Trophoblast cell (in vitro differentiated cells and primary cell): ENCODE measurements at regions not wholly inside any gene's neighbourhood (a gene's known extent, or its start where the extent isn't known, plus 50 kb on each side); places are given as distances from the start of the nearest gene placed in this dataset.

Experiments
- DNase-seq, 2 donors: peaks; one replicate each; pipeline ENCODE4 v3.0.0-alpha.2; 2016
- H2AFZ ChIP-seq: 2 replicates; pipeline ENCODE4 v1.6.1; 2013; ENCODE audit warnings: low read length, moderate library complexity, mild to moderate bottlenecking; ENCODE audit not compliant: insufficient read depth, poor library complexity
- H2AK5ac ChIP-seq: 2 replicates; pipeline ENCODE4 v1.6.1; 2013; ENCODE audit warnings: mild to moderate bottlenecking, low read length
- H2BK120ac ChIP-seq: 2 replicates; pipeline ENCODE4 v1.6.1; 2013; ENCODE audit warnings: low read length, mild to moderate bottlenecking, moderate library complexity; ENCODE audit not compliant: insufficient read depth, poor library complexity
- H2BK12ac ChIP-seq: 2 replicates; pipeline ENCODE4 v1.6.1; 2013; ENCODE audit warnings: mild to moderate bottlenecking, low read length, moderate library complexity
- H2BK5ac ChIP-seq: 2 replicates; pipeline ENCODE4 v1.6.1; 2013; ENCODE audit warnings: low read length, low read depth, moderate library complexity, mild to moderate bottlenecking; ENCODE audit not compliant: poor library complexity
- H3K14ac ChIP-seq: 2 replicates; pipeline ENCODE4 v1.6.1; 2013; ENCODE audit warnings: mild to moderate bottlenecking, low read length
- H3K18ac ChIP-seq: 2 replicates; pipeline ENCODE4 v1.6.1; 2013; ENCODE audit warnings: mild to moderate bottlenecking, low read length
- H3K23ac ChIP-seq: 2 replicates; pipeline ENCODE4 v1.6.1; 2013; ENCODE audit warnings: low read length
- H3K27ac ChIP-seq: 2 replicates; pipeline ENCODE4 v1.5.1; 2013; ENCODE audit warnings: low read depth, mild to moderate bottlenecking, inconsistent platforms, low read length, moderate library complexity
- H3K27me3 ChIP-seq: 2 replicates; pipeline ENCODE4 v1.6.1; 2013; ENCODE audit warnings: inconsistent platforms, mild to moderate bottlenecking, low read length, moderate library complexity; ENCODE audit not compliant: insufficient read depth
- H3K36me3 ChIP-seq, 2 experiments: 1 replicate in 1 of 2; 2 replicates in 1 of 2; pipeline ENCODE4 v1.6.1; 2013; ENCODE audit warnings: low read length in 2 of 2, mild to moderate bottlenecking in 2 of 2, moderate library complexity in 1 of 2; ENCODE audit not compliant: insufficient read depth in 2 of 2, control insufficient read depth in 1 of 2
- H3K4ac ChIP-seq: 2 replicates; pipeline ENCODE4 v1.6.1; 2013; ENCODE audit warnings: low read depth, mild to moderate bottlenecking, low read length, moderate library complexity
- H3K4me1 ChIP-seq, 2 experiments: 1 replicate in 1 of 2; 2 replicates in 1 of 2; pipeline ENCODE4 v1.6.1; 2013; ENCODE audit warnings: low read length in 2 of 2, mild to moderate bottlenecking in 2 of 2, moderate library complexity in 1 of 2; ENCODE audit not compliant: insufficient read depth in 2 of 2, control insufficient read depth in 1 of 2
- H3K4me2 ChIP-seq: 2 replicates; pipeline ENCODE4 v1.6.1; 2013; ENCODE audit warnings: inconsistent platforms, mild to moderate bottlenecking, low read length, moderate library complexity
- H3K4me3 ChIP-seq: 2 replicates; pipeline ENCODE4 v1.5.1; 2013; ENCODE audit warnings: mild to moderate bottlenecking, low read depth, low read length, inconsistent platforms
- H3K79me1 ChIP-seq: one replicate; pipeline ENCODE4 v1.6.1; 2013; ENCODE audit warnings: low read length
- H3K79me2 ChIP-seq: 2 replicates; pipeline ENCODE4 v1.6.1; 2013; ENCODE audit warnings: low read length, mild to moderate bottlenecking; ENCODE audit not compliant: control insufficient read depth, insufficient read depth, poor library complexity
- H3K9ac ChIP-seq: 2 replicates; pipeline ENCODE4 v1.6.1; 2013; ENCODE audit warnings: mild to moderate bottlenecking, low read length
- H3K9me3 ChIP-seq: 2 replicates; pipeline ENCODE4 v1.6.1; 2013; ENCODE audit warnings: low read depth, mild to moderate bottlenecking, control low read depth, inconsistent platforms, low read length; ENCODE audit not compliant: insufficient read depth
- H4K12ac ChIP-seq: 2 replicates; pipeline ENCODE4 v1.6.1; 2013; ENCODE audit warnings: low read depth, mild to moderate bottlenecking, low read length, moderate library complexity
- H4K8ac ChIP-seq: 2 replicates; pipeline ENCODE4 v1.6.1; 2013; ENCODE audit warnings: low read depth, mild to moderate bottlenecking, low read length, moderate library complexity
- H4K91ac ChIP-seq: one replicate; pipeline ENCODE4 v1.6.1; 2013; ENCODE audit warnings: low read depth, mild to moderate bottlenecking, low read length, moderate library complexity
- WGBS: extraction: QIAGEN DNeasy Blood & Tissue Kit; methylation state at CpG from one replicate; pipeline ENCODE4 v1.1.7; 2013; ENCODE audit warnings: missing lambda C conversion rate; ENCODE audit not compliant: insufficient read length, insufficient coverage; ENCODE audit errors: extremely low coverage; 5-methylcytosine and 5-hydroxymethylcytosine counted together

DNA sequence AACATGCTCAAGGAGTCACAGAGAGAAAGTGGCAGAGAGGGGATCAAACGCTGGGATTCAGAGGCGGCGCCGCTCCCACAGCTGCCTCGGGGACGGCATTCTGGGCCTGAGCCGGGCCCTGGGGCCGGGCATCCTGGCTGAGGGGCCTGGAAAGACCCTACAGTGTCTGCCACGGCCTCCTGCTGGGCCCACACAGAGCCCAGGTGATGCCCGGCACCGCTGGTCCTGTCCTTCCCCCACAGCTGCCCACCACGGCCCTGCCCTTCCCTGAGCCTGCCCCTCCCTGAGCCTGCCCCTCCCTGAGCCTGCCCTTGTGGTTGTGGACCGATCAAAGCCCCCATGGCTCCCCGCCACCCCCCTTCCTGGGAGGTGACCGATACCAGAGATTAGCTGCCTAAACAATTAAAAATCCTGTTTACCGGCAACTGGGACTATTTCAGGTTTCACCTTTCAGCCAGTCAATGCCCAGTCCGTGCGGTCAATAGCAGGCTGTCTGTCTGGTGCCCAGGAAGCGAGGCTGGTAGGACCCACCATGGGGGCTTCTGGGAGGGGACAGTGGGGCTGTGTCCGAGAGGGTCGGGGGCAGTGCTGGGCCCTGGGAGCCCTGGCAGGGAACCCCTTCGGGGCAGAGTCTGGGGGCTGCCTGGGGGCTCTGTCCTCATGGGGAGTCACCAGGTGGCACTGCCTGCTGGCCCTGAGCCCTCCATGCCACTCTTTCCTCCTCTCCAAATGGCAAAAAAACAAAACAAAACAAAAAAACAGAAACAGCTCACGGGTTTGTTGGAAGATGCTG lies 55.4 kb upstream of the GATA5 start:
- no peaks in the 10 kb centered on the region for H3K79me1 ChIP-seq
- no peak overlapping the region for H2AFZ ChIP-seq
- no peak overlapping the region for H2BK5ac ChIP-seq
- no peak overlapping the region for H4K91ac ChIP-seq
- no peak overlapping the region for H2BK12ac ChIP-seq
- no peak overlapping the region for H3K18ac ChIP-seq
- no peak overlapping the region for H3K14ac ChIP-seq
- no peak overlapping the region for H4K12ac ChIP-seq
- no CpG with 5 or more reads among the region's 23 CpGs for WGBS
- peaks cover 0 to 3% of the 10 kb centered on the region in 2 experiments for H3K4me1 ChIP-seq
- no peak overlapping the region for H4K8ac ChIP-seq
- H3K36me3 ChIP-seq = no peaks in the 10 kb centered on the region
- peaks cover 2% of the 10 kb centered on the region for H3K9me3 ChIP-seq
- no peak overlapping the region for H2AK5ac ChIP-seq
- H3K4me3 ChIP-seq = no peak overlapping the region
- H2BK120ac ChIP-seq = no peak overlapping the region
- DNase-seq = no peak
- H3K27ac ChIP-seq = no peak overlapping the region
- H3K23ac ChIP-seq = no peak overlapping the region
- H3K4ac ChIP-seq = no peak overlapping the region
- H3K9ac ChIP-seq = no peak overlapping the region
- H3K27me3 ChIP-seq = no peaks in the 10 kb centered on the region
- H3K4me2 ChIP-seq = no peak overlapping the region
- no peaks in the 10 kb centered on the region for H3K79me2 ChIP-seq

DNA sequence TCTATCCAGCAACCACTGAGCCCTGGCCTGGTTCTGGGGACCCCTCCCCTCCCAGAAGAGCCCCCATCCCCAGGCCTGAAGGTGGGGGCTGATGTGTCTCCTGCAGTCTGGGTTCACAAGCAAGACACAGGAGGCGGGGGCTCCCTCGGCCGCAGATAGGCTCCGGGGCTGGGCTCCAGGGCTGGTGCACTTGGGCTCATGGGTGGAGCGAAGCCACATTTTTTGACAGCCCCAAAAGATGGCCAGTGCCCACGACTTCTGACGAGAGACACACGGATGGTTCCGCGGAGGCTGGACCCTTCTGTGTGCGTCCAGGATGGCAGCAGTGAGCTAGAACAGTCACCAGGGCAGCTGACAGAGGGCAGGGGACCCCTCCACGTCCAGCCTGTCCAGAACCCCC lies 57.1 kb upstream of the GATA5 start:
- H3K9ac ChIP-seq = no peak overlapping the region
- H2AFZ ChIP-seq = no peak overlapping the region
- WGBS = no CpG with 5 or more reads among the region's 12 CpGs
- H4K12ac ChIP-seq = no peak overlapping the region
- DNase-seq = no peak
- no peak overlapping the region for H3K23ac ChIP-seq
- H4K91ac ChIP-seq = no peak overlapping the region
- H3K18ac ChIP-seq = no peak overlapping the region
- H2BK12ac ChIP-seq = no peak overlapping the region
- no peaks in the 10 kb centered on the region for H3K27me3 ChIP-seq
- no peaks in the 10 kb centered on the region for H3K79me2 ChIP-seq
- H3K4me3 ChIP-seq = no peak overlapping the region
- H3K14ac ChIP-seq = no peak overlapping the region
- no peak overlapping the region for H2BK120ac ChIP-seq
- H3K4me2 ChIP-seq = no peak overlapping the region
- H4K8ac ChIP-seq = no peak overlapping the region
- H3K36me3 ChIP-seq = no peaks in the 10 kb centered on the region
- no peak overlapping the region for H3K27ac ChIP-seq
- H3K4ac ChIP-seq = no peak overlapping the region
- no peak overlapping the region for H2BK5ac ChIP-seq
- H3K79me1 ChIP-seq = no peaks in the 10 kb centered on the region
- peaks cover 0 to 3% of the 10 kb centered on the region in 2 experiments for H3K4me1 ChIP-seq
- no peak overlapping the region for H2AK5ac ChIP-seq
- peaks cover 2% of the 10 kb centered on the region for H3K9me3 ChIP-seq

DNA sequence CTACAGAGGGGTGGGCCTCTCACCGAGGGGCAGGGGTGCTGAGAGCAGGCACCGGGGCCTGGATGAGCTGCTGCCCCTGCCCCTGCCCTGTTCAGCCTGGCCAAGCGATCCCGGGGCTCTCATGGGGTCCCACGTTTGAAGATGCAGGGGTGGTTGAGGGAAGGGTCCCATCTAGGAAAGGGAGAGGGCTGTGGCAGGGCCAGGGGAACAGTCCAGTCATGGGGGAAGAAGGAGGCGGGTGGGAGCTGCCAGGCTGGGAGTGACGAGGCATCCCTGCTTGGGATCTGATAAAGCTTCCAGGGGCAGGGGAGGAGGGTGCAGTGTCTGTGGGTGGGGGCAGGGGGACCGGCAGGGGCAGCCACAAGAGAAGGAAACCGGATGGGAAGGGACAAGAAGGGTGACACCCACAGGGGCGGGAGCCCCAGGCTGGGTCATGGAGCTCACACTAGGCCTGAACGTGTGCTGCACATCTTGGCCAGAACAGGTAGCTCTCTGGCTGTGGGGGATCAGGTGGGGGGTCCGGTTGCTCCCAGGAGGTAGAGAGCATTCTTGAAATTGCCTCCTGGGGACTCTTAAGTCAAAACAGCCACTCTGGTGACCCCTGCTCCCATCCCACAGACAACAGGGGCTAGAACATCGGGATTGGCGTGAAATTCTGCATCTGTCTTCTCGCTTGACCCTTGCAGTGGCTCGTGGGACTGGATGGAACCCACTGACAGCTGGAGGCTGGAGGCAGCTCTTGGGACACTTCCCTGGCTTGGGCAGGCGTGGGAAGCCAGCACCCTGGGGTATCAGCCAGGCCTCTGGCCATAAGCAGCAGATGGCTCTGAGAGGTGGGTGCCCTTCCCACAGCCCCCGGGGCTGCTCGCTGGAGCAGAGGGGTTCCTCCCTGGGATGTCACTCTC lies 58.0 kb upstream of the GATA5 start:
- Histone ChIP-seq H2BK12ac (no peak overlapping the region), H3K4me1 (peaks cover 0 to 3% of the 10 kb centered on the region in 2 experiments), H2AK5ac (no peak overlapping the region), H3K79me1 (no peaks in the 10 kb centered on the region), H3K23ac (no peak overlapping the region), H2BK5ac (no peak overlapping the region), H3K4ac (no peak overlapping the region), H3K27me3 (no peaks in the 10 kb centered on the region), H2AFZ (no peak overlapping the region), H4K12ac (no peak overlapping the region), H4K8ac (no peak overlapping the region), H3K79me2 (no peaks in the 10 kb centered on the region), H2BK120ac (no peak overlapping the region), H4K91ac (no peak overlapping the region), H3K4me3 (no peak overlapping the region), H3K27ac (no peak overlapping the region), H3K9me3 (peaks cover 4% of the 10 kb centered on the region), H3K36me3 (no peaks in the 10 kb centered on the region), H3K4me2 (no peak overlapping the region), H3K18ac (no peak overlapping the region), H3K14ac (no peak overlapping the region), H3K9ac (no peak overlapping the region)
- no CpG with 5 or more reads among the region's 19 CpGs for WGBS
- DNase-seq = no peak

DNA sequence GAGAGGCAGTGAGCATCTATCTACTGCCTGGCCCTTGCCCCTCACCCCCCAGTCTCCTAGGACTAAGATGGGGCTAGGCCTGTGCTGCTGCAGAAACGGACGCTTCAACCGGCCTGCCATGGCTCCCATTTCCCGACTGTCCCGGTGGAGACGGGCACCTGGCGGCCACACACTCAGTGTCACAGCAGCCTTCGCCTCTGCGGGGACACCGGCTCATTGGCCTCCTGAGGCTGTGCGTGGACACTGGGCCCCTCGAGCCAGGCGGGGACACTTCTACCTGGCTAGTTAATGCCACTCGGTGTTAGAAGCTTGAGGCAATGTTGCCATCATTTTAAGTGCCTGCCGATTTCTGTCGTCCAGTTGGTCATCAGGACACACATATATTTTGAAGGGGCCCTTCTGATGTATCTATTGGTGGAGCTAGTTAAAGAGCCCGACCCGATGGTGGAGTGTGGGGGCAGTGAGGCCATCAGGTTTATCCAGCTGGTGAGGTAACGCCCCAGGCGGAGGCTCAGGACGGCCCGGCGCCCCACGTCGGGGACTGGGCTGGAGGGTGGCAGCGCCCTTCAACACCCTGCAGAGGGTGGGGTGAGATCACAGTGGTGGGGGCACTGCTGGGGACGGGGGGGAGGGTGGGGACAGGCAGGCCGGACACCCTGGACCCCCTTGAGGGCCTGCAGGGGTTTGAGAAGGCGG lies 58.9 kb upstream of the GATA5 start:
- Histone ChIP-seq H4K91ac (no peak overlapping the region), H3K27ac (no peak overlapping the region), H3K79me2 (no peaks in the 10 kb centered on the region), H2AK5ac (no peak overlapping the region), H4K12ac (no peak overlapping the region), H2BK12ac (no peak overlapping the region), H3K4me1 (peaks cover 0 to 3% of the 10 kb centered on the region in 2 experiments), H3K79me1 (no peaks in the 10 kb centered on the region), H3K9ac (no peak overlapping the region), H2AFZ (no peak overlapping the region), H3K27me3 (no peaks in the 10 kb centered on the region), H2BK5ac (no peak overlapping the region), H3K36me3 (no peaks in the 10 kb centered on the region), H3K4me3 (no peak overlapping the region), H3K14ac (no peak overlapping the region), H3K23ac (no peak overlapping the region), H3K4me2 (no peak overlapping the region), H4K8ac (no peak overlapping the region), H3K4ac (no peak overlapping the region), H3K18ac (no peak overlapping the region), H3K9me3 (peaks cover 4% of the 10 kb centered on the region), H2BK120ac (no peak overlapping the region)
- DNase-seq = no peak
- WGBS = no CpG with 5 or more reads among the region's 29 CpGs
